K562 (cell line): ENCODE measurements at regions not wholly inside any gene's neighbourhood (a gene's known extent, or its start where the extent isn't known, plus 50 kb on each side); places are given as distances from the start of the nearest gene placed in this dataset.

Experiments used
- ATAC-seq: fragments of 200-7000 bp; cut with Tn5 transposase; 3 replicates; pipeline ENCODE4 v1.9.1; 2020; ENCODE audit warnings: moderate library complexity
- BruUV-seq: library from RNA; stranded (reverse); fragments of 400-500 nt; replicated peaks from 2 replicates; lab custom pipeline; 2021; lab: Mats Ljungman, UMichigan
- CTCF ChIA-PET: fragments of 300-600 bp; formaldehyde crosslinking; extraction: SDS; loops from one replicate; lab custom pipeline; 2021; ENCODE audit warnings: low intra/inter-chr PET ratio; lab: Yijun Ruan, JAX
- POLR2A ChIA-PET: fragments of 300-600, 350-650 bp; sonication (Branson Sonifier 250); formaldehyde crosslinking; extraction: SDS; loops from one replicate; lab custom pipeline; 2021; ENCODE audit warnings: antibody characterized with exemption, inconsistent platforms; lab: Yijun Ruan, JAX
- DNase-seq, 4 experiments: peaks; one replicate each; pipeline versions ENCODE4 v3.0.0 to v3.0.0-alpha.2; 2011 to 2018; ENCODE audit warnings: low spot score in 3 of 4, mixed read lengths in 3 of 4; ENCODE audit errors: extremely low read depth in 1 of 4
- FAIRE-seq: peaks from 2 replicates; lab custom pipeline; 2011; peaks lifted over from hg19 to GRCh38; lab: Jason Lieb, UNC
- H2AFZ ChIP-seq: 2 replicates; pipeline ENCODE4 v1.6.0; 2011; ENCODE audit warnings: low read depth, low read length, control low read depth, inconsistent platforms
- H3K27ac ChIP-seq: fragments of 200-600 bp; 3 replicates; pipeline ENCODE4 v1.8.0; 2011; ENCODE audit warnings: low read depth, mild to moderate bottlenecking, control low read depth, inconsistent platforms, low read length, moderate library complexity, mixed read lengths; ENCODE audit errors: extremely low read depth
- H3K27me3 ChIP-seq, 2 experiments: fragments of 300-600 bp in 1 of 2; 2 replicates in 1 of 2; 3 replicates in 1 of 2; pipeline versions ENCODE4 v1.6.0 to v1.8.0; 2011; ENCODE audit warnings: inconsistent platforms in 2 of 2, low read length in 2 of 2, mild to moderate bottlenecking in 1 of 2, mixed read lengths in 1 of 2, moderate library complexity in 1 of 2; ENCODE audit not compliant: control insufficient read depth in 2 of 2, insufficient read depth in 2 of 2
- H3K36me3 ChIP-seq: fragments of 300-600 bp; 3 replicates; pipeline ENCODE4 v1.8.0; 2011; ENCODE audit warnings: mild to moderate bottlenecking, low read length, inconsistent platforms; ENCODE audit not compliant: control insufficient read depth, insufficient read depth
- H3K4me1 ChIP-seq, 2 experiments: fragments of 200-600 bp in 1 of 2; replicated peaks in 1 of 2; 2 replicates in 1 of 2; 3 replicates in 1 of 2; pipeline versions ENCODE4 v1.5.1 to v1.8.0; 2011; ENCODE audit warnings: inconsistent platforms in 2 of 2, low read length in 2 of 2, mild to moderate bottlenecking in 1 of 2, mixed read lengths in 1 of 2, moderate library complexity in 1 of 2; ENCODE audit not compliant: control insufficient read depth in 2 of 2, insufficient read depth in 2 of 2
- H3K4me2 ChIP-seq: 2 replicates; pipeline ENCODE4 v1.6.1; 2011; ENCODE audit warnings: low read length, control low read depth, inconsistent platforms, mixed read lengths; ENCODE audit not compliant: insufficient read depth
- H3K4me3 ChIP-seq: fragments of 200-600 bp; sonication (generic), shearing (Covaris generic); 2 replicates; pipeline ENCODE4 v1.5.1; 2016; ENCODE audit warnings: control low read depth, inconsistent platforms
- H3K79me2 ChIP-seq: fragments of 200-600 bp; 3 replicates; pipeline ENCODE4 v1.8.0; 2011; ENCODE audit warnings: low read length, inconsistent platforms; ENCODE audit not compliant: control insufficient read depth, insufficient read depth
- H3K9ac ChIP-seq, 2 experiments: 2 replicates each; pipeline versions ENCODE4 v1.6.0 to v1.6.1; 2011; ENCODE audit warnings: low read depth in 2 of 2, low read length in 2 of 2, control low read depth in 1 of 2, inconsistent platforms in 1 of 2, mild to moderate bottlenecking in 1 of 2, mixed read lengths in 1 of 2; ENCODE audit not compliant: insufficient read depth in 1 of 2
- H3K9me1 ChIP-seq: one replicate; pipeline ENCODE4 v1.6.0; 2011; ENCODE audit warnings: inconsistent platforms, mild to moderate bottlenecking, low read length, moderate library complexity; ENCODE audit not compliant: control insufficient read depth, insufficient read depth
- H3K9me3 ChIP-seq: replicated peaks from 2 replicates; pipeline ENCODE4 v1.5.1; 2011; ENCODE audit warnings: low read depth, low read length, inconsistent platforms; ENCODE audit not compliant: control insufficient read depth, insufficient read depth
- H4K20me1 ChIP-seq: replicated peaks from 2 replicates; pipeline ENCODE4 v1.6.1; 2011; ENCODE audit warnings: low read length, inconsistent platforms, mixed read lengths; ENCODE audit not compliant: control insufficient read depth, insufficient read depth
- HNRNPL ChIP-seq: fragments of 200-400 bp; formaldehyde crosslinking; IDR thresholded peaks from 2 replicates; pipeline ENCODE4 v1.6.1; 2017; ENCODE audit warnings: low read depth, mild to moderate bottlenecking, low read length
- KAT8 ChIP-seq: fragments of 450-650 bp; IDR thresholded peaks from 2 replicates; pipeline ENCODE4 v1.6.1; 2016; ENCODE audit warnings: low read depth, mild to moderate bottlenecking
- RBM22 ChIP-seq: fragments of 200-400 bp; formaldehyde crosslinking; IDR thresholded peaks from 2 replicates; pipeline ENCODE4 v1.6.1; 2018; ENCODE audit warnings: low read length, low read depth; ENCODE audit not compliant: poor library complexity, severe bottlenecking
- SP2 ChIP-seq: IDR thresholded peaks from 2 replicates; pipeline ENCODE4 v1.6.1; 2011; ENCODE audit warnings: mild to moderate bottlenecking, low read depth, low read length, moderate library complexity; ENCODE audit not compliant: poor library complexity, severe bottlenecking; ENCODE audit errors: extremely low read depth
- WGBS: fragments of 100-300 bp; shearing (Covaris generic); methylation state at CpG from one replicate; pipeline ENCODE4 v1.1.6; 2016; ENCODE audit warnings: low coverage, mixed read lengths; ENCODE audit not compliant: insufficient coverage; ENCODE audit errors: missing lambda C conversion rate; 5-methylcytosine and 5-hydroxymethylcytosine counted together
- in situ Hi-C: fragments of 300-500 bp; cut with MboI; formaldehyde crosslinking; loops from 4 replicates; pipeline ENCODE4 v1.15.0; 2018; ENCODE audit warnings: inconsistent platforms, mixed read lengths
- intact Hi-C: fragments of 100-400 bp; cut with micrococcal nuclease; formaldehyde crosslinking; loops from 2 replicates; pipeline ENCODE4 v1.14.2; 2022
- TF ChIP-seq, protein P1 (sequence below): sonication (generic); formaldehyde crosslinking; IDR thresholded peaks from 2 replicates; pipeline ENCODE4 v1.8.0; 2022; ENCODE audit warnings: mild to moderate bottlenecking, missing genetic modification reagents

DNA sequence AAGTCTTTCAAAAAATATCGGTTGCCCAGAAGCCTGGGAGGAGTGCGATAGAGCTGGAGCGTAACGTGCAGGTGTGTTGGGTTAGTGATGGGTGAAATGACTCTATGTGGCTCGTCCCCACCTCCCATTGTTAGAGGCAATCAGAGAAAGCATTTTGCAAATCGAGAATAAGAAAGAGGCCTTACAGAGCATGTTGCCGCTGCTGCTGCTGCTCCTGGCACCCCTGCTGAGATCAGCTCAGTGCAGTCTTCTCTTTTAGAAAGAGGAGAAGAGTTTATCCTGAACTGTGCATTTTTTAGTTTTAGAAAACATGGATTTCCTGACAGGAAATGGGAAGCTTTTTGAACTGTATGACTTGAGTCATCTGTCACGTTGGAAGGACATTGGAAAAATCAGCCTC is 774.5 kb upstream of the RBFOX1 start:
- Histone ChIP-seq H3K9ac (no peak overlapping the region), H3K36me3 (no peaks in the 10 kb centered on the region), H3K4me3 (no peak overlapping the region), H3K79me2 (no peaks in the 10 kb centered on the region), H3K27ac (no peak overlapping the region), H3K9me3 (no peaks in the 10 kb centered on the region), H3K9me1 (no peaks in the 10 kb centered on the region), H3K27me3 (no peaks in the 10 kb centered on the region; a peak in 1 of 5 replicates), H4K20me1 (no peaks in the 10 kb centered on the region), H2AFZ (no peak overlapping the region), H3K4me2 (no peak overlapping the region), H3K4me1 (no peaks in the 10 kb centered on the region)
- CTCF ChIA-PET = no interaction called here
- FAIRE-seq (no peak), ATAC-seq (no peak), DNase-seq (no peak)
- in situ Hi-C loops (no loop called here), intact Hi-C loops (no loop called here)
- TF ChIP-seq SP2 (no peak), RBM22 (no peak), HNRNPL (no peak), KAT8 (no peak)
- TF ChIP-seq, protein P1, sequence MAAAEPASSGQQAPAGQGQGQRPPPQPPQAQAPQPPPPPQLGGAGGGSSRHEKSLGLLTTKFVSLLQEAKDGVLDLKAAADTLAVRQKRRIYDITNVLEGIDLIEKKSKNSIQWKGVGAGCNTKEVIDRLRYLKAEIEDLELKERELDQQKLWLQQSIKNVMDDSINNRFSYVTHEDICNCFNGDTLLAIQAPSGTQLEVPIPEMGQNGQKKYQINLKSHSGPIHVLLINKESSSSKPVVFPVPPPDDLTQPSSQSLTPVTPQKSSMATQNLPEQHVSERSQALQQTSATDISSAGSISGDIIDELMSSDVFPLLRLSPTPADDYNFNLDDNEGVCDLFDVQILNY (CRISPR knock-in tag) = no peak
- POLR2A ChIA-PET = no interaction called here
- BruUV-seq = no TSS peak
- WGBS = 5% methylated on average over 8 of the region's 8 CpGs
